IMR-90 (cell line): ENCODE measurements at regions not wholly inside any gene's neighbourhood (a gene's known extent, or its start where the extent isn't known, plus 50 kb on each side); places are given as distances from the start of the nearest gene placed in this dataset.

ENCODE experiments used
- ATAC-seq: fragments of 200-7000 bp; cut with Tn5 transposase; 2 replicates; pipeline ENCODE4 v1.9.1; 2020; ENCODE audit warnings: low read depth, mild to moderate bottlenecking, moderate library complexity
- BruUV-seq: library from RNA; stranded (reverse); fragments of 400-500 nt; replicated peaks from 2 replicates; lab custom pipeline; 2021; lab: Mats Ljungman, UMichigan
- CTCF ChIA-PET: fragments of 300-600 bp; formaldehyde crosslinking; extraction: SDS; loops from one replicate; lab custom pipeline; 2021; ENCODE audit warnings: antibody characterized with exemption; lab: Yijun Ruan, JAX
- POLR2A ChIA-PET: fragments of 300-600 bp; sonication (Branson Sonifier 250); formaldehyde crosslinking; loops from one replicate; lab custom pipeline; 2022; ENCODE audit warnings: antibody characterized with exemption; ENCODE audit not compliant: unreplicated experiment; lab: Charles Lee
- DNase-seq: peaks from one replicate; pipeline ENCODE4 v3.0.0; 2013
- H2AFZ ChIP-seq: replicated peaks from 2 replicates; pipeline ENCODE3; 2013; ENCODE audit warnings: low read length, mild to moderate bottlenecking; ENCODE audit not compliant: poor library complexity
- H2AK5ac ChIP-seq: 2 replicates; pipeline ENCODE4 v1.6.1; 2013; ENCODE audit warnings: low read depth, low read length, inconsistent platforms
- H2AK9ac ChIP-seq: replicated peaks from 2 replicates; pipeline ENCODE3; 2013; ENCODE audit warnings: mild to moderate bottlenecking, low read depth, low read length, moderate library complexity; ENCODE audit not compliant: poor library complexity
- H2BK120ac ChIP-seq: 2 replicates; pipeline ENCODE4 v1.6.1; 2013; ENCODE audit warnings: low read depth, low read length, inconsistent platforms
- H2BK15ac ChIP-seq: 3 replicates; pipeline ENCODE4 v1.6.1; 2013; ENCODE audit warnings: low read depth, low read length, inconsistent platforms
- H2BK20ac ChIP-seq: 2 replicates; pipeline ENCODE4 v1.6.1; 2013; ENCODE audit warnings: low read depth, mild to moderate bottlenecking, inconsistent platforms, low read length, moderate library complexity
- H2BK5ac ChIP-seq: 2 replicates; pipeline ENCODE4 v1.6.1; 2013; ENCODE audit warnings: mild to moderate bottlenecking, low read depth, low read length, inconsistent platforms; ENCODE audit not compliant: poor library complexity, severe bottlenecking
- H3K14ac ChIP-seq: replicated peaks from 2 replicates; pipeline ENCODE4 v1.6.1; 2013; ENCODE audit warnings: low read depth, low read length, inconsistent platforms
- H3K18ac ChIP-seq: 2 replicates; pipeline ENCODE4 v1.6.1; 2013; ENCODE audit warnings: low read depth, low read length, control low read depth
- H3K23ac ChIP-seq: 2 replicates; pipeline ENCODE4 v1.6.1; 2013; ENCODE audit warnings: low read depth, low read length, inconsistent platforms
- H3K27ac ChIP-seq: 2 replicates; pipeline ENCODE4 v1.5.1; 2013; ENCODE audit warnings: mild to moderate bottlenecking, control low read depth, low read length; ENCODE audit not compliant: insufficient read depth
- H3K27me3 ChIP-seq: 2 replicates; pipeline ENCODE4 v1.6.1; 2013; ENCODE audit warnings: low read length; ENCODE audit not compliant: control insufficient read depth, insufficient read depth
- H3K36me3 ChIP-seq: 2 replicates; pipeline ENCODE4 v1.6.1; 2013; ENCODE audit warnings: low read length, mixed read lengths; ENCODE audit not compliant: control insufficient read depth, insufficient read depth
- H3K4ac ChIP-seq: 2 replicates; pipeline ENCODE4 v1.6.1; 2013; ENCODE audit warnings: low read depth, low read length, inconsistent platforms
- H3K4me1 ChIP-seq: 2 replicates; pipeline ENCODE4 v1.6.1; 2013; ENCODE audit warnings: low read length, mixed read lengths; ENCODE audit not compliant: control insufficient read depth, insufficient read depth
- H3K4me2 ChIP-seq: 2 replicates; pipeline ENCODE4 v1.6.1; 2013; ENCODE audit warnings: low read depth, mild to moderate bottlenecking, control low read depth, low read length, moderate library complexity
- H3K4me3 ChIP-seq: 2 replicates; pipeline ENCODE4 v1.5.1; 2013; ENCODE audit warnings: low read depth, mild to moderate bottlenecking, control low read depth, low read length, moderate library complexity; ENCODE audit not compliant: insufficient read depth
- H3K56ac ChIP-seq: 2 replicates; pipeline ENCODE4 v1.6.1; 2013; ENCODE audit warnings: low read length, inconsistent platforms; ENCODE audit not compliant: insufficient read depth; ENCODE audit errors: extremely low read depth
- H3K79me1 ChIP-seq, 2 experiments: 2 replicates each; pipeline ENCODE4 v1.6.1; 2013; ENCODE audit warnings: low read length in 2 of 2, inconsistent platforms in 1 of 2, low read depth in 1 of 2
- H3K9ac ChIP-seq: 2 replicates; pipeline ENCODE4 v1.6.1; 2013; ENCODE audit warnings: low read depth, low read length, control low read depth
- H3K9me1 ChIP-seq: 2 replicates; pipeline ENCODE4 v1.6.1; 2013; ENCODE audit warnings: low read length, inconsistent platforms; ENCODE audit not compliant: insufficient read depth
- H3K9me3 ChIP-seq: 2 replicates; pipeline ENCODE4 v1.6.1; 2013; ENCODE audit warnings: low read length; ENCODE audit not compliant: control insufficient read depth, insufficient read depth
- H4K20me1 ChIP-seq: 2 replicates; pipeline ENCODE4 v1.6.1; 2013; ENCODE audit warnings: low read length, inconsistent platforms; ENCODE audit not compliant: insufficient read depth
- H4K5ac ChIP-seq: 2 replicates; pipeline ENCODE4 v1.6.1; 2013; ENCODE audit warnings: mild to moderate bottlenecking, low read depth, low read length, control low read depth
- H4K8ac ChIP-seq, 2 experiments: 2 replicates each; pipeline ENCODE4 v1.6.1; 2013; ENCODE audit warnings: low read depth in 2 of 2, low read length in 2 of 2, control low read depth in 1 of 2, inconsistent platforms in 1 of 2
- H4K91ac ChIP-seq: 2 replicates; pipeline ENCODE4 v1.6.1; 2013; ENCODE audit warnings: low read depth, low read length, inconsistent platforms; ENCODE audit not compliant: insufficient read depth
- CEBPB ChIP-seq: IDR thresholded peaks from 2 replicates; pipeline ENCODE4 v1.6.1; 2012; ENCODE audit warnings: low read depth, low read length, improper control_type of control experiment
- FOS ChIP-seq: fragments of 150-350 bp; IDR thresholded peaks from 2 replicates; pipeline ENCODE4 v1.6.1; 2016; ENCODE audit warnings: low read depth, low read length
- MAFK ChIP-seq: IDR thresholded peaks from 2 replicates; pipeline ENCODE4 v1.6.1; 2012; ENCODE audit warnings: low read depth, low read length, improper control_type of control experiment
- MAZ ChIP-seq: IDR thresholded peaks from 2 replicates; pipeline ENCODE4 v1.6.1; 2012; ENCODE audit warnings: low read depth, mild to moderate bottlenecking, low read length, improper control_type of control experiment, moderate library complexity, borderline replicate concordance
- MXI1 ChIP-seq: IDR thresholded peaks from 2 replicates; pipeline ENCODE4 v1.6.1; 2012; ENCODE audit warnings: low read depth, mild to moderate bottlenecking, low read length, moderate library complexity, borderline replicate concordance
- RAD21 ChIP-seq: IDR thresholded peaks from 2 replicates; pipeline ENCODE4 v1.6.1; 2012; ENCODE audit warnings: low read length, improper control_type of control experiment
- SMC3 ChIP-seq: fragments of 150-350 bp; IDR thresholded peaks from 2 replicates; pipeline ENCODE4 v1.6.1; 2016; ENCODE audit warnings: low read depth, mild to moderate bottlenecking, antibody characterized with exemption, low read length, moderate library complexity
- USF2 ChIP-seq: fragments of 150-350 bp; IDR thresholded peaks from 2 replicates; pipeline ENCODE4 v1.6.1; 2017; ENCODE audit warnings: mild to moderate bottlenecking, antibody characterized with exemption, low read length, low read depth
- dilution Hi-C: fragments of 300-500 bp; cut with HindIII; formaldehyde crosslinking; loops from one replicate; pipeline ENCODE4 v1.14.3; 2018; ENCODE audit warnings: low sequenced_read_pairs; ENCODE audit not compliant: unreplicated experiment
- in situ Hi-C: fragments of 300-500 bp; cut with MboI; formaldehyde crosslinking; loops from 3 replicates; pipeline ENCODE4 v1.14.3; 2019; ENCODE audit warnings: low sequenced_read_pairs, inconsistent platforms, mixed read lengths
- intact Hi-C: fragments of 100-400 bp; cut with micrococcal nuclease; formaldehyde crosslinking; loops from 2 replicates; pipeline ENCODE4 v1.10.0; 2022
- TF ChIP-seq, protein P1 (sequence below): fragments of 150-350 bp; IDR thresholded peaks from 2 replicates; pipeline ENCODE4 v1.6.1; 2016; ENCODE audit warnings: low read depth, mild to moderate bottlenecking, low read length, moderate library complexity, borderline replicate concordance
- TF ChIP-seq, protein P2 (sequence below): conservative IDR thresholded peaks from 2 replicates; pipeline ENCODE4 v1.5.1; 2012; ENCODE audit warnings: mild to moderate bottlenecking, low read depth, low read length, improper control_type of control experiment

GRCh38 chr7:41907444-41907843, 204.6 kb upstream of the INHBA start:
- H2BK5ac ChIP-seq = no peak overlapping the region
- peaks cover 9% of the 10 kb centered on the region; the same call in 1 of the 2 replicates for H3K9me1 ChIP-seq
- peak overlapping the region; percentile 64; the same call in 1 of the 2 replicates for H2BK120ac ChIP-seq
- no peak overlapping the region for H3K4me2 ChIP-seq
- no peak overlapping the region for H2AK9ac ChIP-seq
- H2BK20ac ChIP-seq = no peak overlapping the region
- H3K9me3 ChIP-seq = peaks cover 5% of the 10 kb centered on the region
- no peak overlapping the region for H2AFZ ChIP-seq
- no peak for DNase-seq
- no peak overlapping the region for H4K91ac ChIP-seq
- H3K23ac ChIP-seq = no peak overlapping the region
- CTCF ChIA-PET = no interaction called here
- H4K5ac ChIP-seq = no peak overlapping the region
- H3K4ac ChIP-seq = no peak overlapping the region
- no peak overlapping the region for H3K18ac ChIP-seq
- no peak overlapping the region for H3K56ac ChIP-seq
- in situ Hi-C loops (no loop called here), intact Hi-C loops (no loop called here), dilution Hi-C loops (no loop called here)
- no peak overlapping the region for H3K4me3 ChIP-seq
- H2AK5ac ChIP-seq = peak overlapping the region; percentile 76
- H2BK15ac ChIP-seq = 0 out of 3 replicates have a peak overlapping the region, but pooled peaks have one; percentile 73
- no peak overlapping the region for H4K8ac ChIP-seq
- no peaks in the 10 kb centered on the region for H3K36me3 ChIP-seq
- no peak for ATAC-seq
- no peak overlapping the region for H3K27ac ChIP-seq
- H3K4me1 ChIP-seq = peaks cover 11% of the 10 kb centered on the region
- no peaks in the 10 kb centered on the region for H3K27me3 ChIP-seq
- TF ChIP-seq RAD21 = no peak
- no peak for TF ChIP-seq CEBPB
- no peak for TF ChIP-seq MXI1
- no peak for TF ChIP-seq SMC3
- no peak for TF ChIP-seq FOS
- TF ChIP-seq USF2 = no peak
- TF ChIP-seq, protein P1, sequence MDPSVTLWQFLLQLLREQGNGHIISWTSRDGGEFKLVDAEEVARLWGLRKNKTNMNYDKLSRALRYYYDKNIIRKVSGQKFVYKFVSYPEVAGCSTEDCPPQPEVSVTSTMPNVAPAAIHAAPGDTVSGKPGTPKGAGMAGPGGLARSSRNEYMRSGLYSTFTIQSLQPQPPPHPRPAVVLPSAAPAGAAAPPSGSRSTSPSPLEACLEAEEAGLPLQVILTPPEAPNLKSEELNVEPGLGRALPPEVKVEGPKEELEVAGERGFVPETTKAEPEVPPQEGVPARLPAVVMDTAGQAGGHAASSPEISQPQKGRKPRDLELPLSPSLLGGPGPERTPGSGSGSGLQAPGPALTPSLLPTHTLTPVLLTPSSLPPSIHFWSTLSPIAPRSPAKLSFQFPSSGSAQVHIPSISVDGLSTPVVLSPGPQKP = no peak
- TF ChIP-seq, protein P2, sequence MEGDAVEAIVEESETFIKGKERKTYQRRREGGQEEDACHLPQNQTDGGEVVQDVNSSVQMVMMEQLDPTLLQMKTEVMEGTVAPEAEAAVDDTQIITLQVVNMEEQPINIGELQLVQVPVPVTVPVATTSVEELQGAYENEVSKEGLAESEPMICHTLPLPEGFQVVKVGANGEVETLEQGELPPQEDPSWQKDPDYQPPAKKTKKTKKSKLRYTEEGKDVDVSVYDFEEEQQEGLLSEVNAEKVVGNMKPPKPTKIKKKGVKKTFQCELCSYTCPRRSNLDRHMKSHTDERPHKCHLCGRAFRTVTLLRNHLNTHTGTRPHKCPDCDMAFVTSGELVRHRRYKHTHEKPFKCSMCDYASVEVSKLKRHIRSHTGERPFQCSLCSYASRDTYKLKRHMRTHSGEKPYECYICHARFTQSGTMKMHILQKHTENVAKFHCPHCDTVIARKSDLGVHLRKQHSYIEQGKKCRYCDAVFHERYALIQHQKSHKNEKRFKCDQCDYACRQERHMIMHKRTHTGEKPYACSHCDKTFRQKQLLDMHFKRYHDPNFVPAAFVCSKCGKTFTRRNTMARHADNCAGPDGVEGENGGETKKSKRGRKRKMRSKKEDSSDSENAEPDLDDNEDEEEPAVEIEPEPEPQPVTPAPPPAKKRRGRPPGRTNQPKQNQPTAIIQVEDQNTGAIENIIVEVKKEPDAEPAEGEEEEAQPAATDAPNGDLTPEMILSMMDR = no peak
- TF ChIP-seq MAFK = no peak
- no peak for TF ChIP-seq MAZ
- POLR2A ChIA-PET = no interaction called here
- H4K20me1 ChIP-seq = no peaks in the 10 kb centered on the region
- no peak overlapping the region for H3K14ac ChIP-seq
- BruUV-seq = no TSS peak
- H3K9ac ChIP-seq = no peak overlapping the region
- H3K79me1 ChIP-seq = peaks cover 0 to 5% of the 10 kb centered on the region in 2 experiments; a peak in 2 of 4 replicates
